ENCODE measurements at regions not wholly inside any gene's neighbourhood (a gene's known extent, or its start where the extent isn't known, plus 50 kb on each side); places are given as distances from the start of the nearest gene placed in this dataset.

DNA sequence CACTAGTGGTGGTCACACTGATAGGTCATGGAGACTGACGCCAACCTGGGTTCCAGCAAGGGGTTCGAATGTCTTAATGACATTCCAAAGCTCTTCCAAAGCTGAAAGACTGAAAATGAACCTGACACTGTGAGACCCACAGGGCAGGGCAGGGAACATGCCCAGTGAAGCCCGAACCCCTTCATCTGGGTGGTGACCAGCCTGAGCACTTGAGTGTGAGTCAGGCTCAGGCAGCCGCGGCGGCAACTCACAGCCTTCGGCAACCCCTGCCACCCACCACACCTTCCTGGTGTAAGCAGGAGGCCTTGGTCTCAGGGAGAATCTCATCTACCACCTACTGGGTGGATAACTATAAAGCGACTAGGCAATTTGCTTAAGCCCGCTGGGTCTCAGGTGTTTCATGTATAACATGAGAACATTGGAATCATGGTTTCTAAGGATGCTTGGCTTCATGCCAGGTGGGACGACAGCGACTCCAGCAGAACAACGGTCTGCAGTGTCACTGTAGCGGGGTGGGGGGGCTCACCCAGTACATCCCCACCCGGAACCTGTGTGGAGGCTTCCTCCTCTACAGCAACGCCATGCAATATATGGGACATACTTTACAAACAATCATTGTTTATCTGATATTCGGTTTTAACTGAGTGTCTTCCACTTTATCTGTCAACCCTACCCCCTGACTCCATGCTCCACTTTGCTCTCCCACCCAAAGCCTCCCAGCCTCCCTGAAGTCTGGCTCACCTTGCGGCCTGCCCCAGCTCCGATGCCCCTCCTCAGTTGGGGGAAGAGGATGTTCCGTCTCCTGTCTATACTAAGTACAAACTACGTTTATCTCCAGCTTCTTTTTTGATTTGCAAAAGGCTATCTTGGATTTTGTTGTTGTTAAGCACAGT lies 125.0 kb upstream of the MEF2A start:
- H3K27ac ChIP-seq = no peak overlapping the region
- no peak for DNase-seq (ENCODE audit: low spot score)
- 76% methylated on average over 20 of the region's 20 CpGs for WGBS
- intact Hi-C loops (cut with DNase I) = no loop called here
- no peaks in the 10 kb centered on the region for H3K9me3 ChIP-seq
- H3K36me3 ChIP-seq = no peaks in the 10 kb centered on the region
- H3K4me1 ChIP-seq (replicated peaks) = no peaks in the 10 kb centered on the region
- no peak overlapping the region for H3K4me3 ChIP-seq
- no peaks in the 10 kb centered on the region for H3K27me3 ChIP-seq (replicated peaks; ENCODE audit: insufficient read depth)
- TF ChIP-seq, protein P1, sequence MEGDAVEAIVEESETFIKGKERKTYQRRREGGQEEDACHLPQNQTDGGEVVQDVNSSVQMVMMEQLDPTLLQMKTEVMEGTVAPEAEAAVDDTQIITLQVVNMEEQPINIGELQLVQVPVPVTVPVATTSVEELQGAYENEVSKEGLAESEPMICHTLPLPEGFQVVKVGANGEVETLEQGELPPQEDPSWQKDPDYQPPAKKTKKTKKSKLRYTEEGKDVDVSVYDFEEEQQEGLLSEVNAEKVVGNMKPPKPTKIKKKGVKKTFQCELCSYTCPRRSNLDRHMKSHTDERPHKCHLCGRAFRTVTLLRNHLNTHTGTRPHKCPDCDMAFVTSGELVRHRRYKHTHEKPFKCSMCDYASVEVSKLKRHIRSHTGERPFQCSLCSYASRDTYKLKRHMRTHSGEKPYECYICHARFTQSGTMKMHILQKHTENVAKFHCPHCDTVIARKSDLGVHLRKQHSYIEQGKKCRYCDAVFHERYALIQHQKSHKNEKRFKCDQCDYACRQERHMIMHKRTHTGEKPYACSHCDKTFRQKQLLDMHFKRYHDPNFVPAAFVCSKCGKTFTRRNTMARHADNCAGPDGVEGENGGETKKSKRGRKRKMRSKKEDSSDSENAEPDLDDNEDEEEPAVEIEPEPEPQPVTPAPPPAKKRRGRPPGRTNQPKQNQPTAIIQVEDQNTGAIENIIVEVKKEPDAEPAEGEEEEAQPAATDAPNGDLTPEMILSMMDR (IDR thresholded peaks at IDR 0.05) = no peak
- TF ChIP-seq POLR2A (IDR thresholded peaks at IDR 0.05) (no peak), POLR2AphosphoS5 (IDR thresholded peaks at IDR 0.05) (no peak)

DNA sequence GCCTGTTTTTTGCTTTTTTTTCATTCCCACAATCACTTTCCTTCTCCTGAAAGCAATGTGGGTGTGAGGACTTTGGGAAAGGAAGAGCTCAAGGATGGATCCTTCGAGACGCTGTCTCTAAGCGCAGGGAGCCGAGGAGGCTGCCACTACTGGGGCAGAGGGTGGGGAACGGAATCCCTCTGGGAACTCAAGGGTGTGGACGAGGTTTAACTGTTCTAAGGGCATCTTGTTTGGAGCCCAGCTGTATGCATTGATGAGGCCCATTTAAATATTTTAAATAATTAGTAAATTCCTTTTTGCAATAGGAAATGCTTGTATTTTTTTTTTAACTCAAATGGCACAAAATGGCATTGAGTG lies 124.4 kb upstream of the MEF2A start:
- 88% methylated on average over 6 of the region's 6 CpGs for WGBS
- Histone ChIP-seq H3K27ac (no peak overlapping the region), H3K36me3 (no peaks in the 10 kb centered on the region), H3K4me3 (no peak overlapping the region), H3K4me1 (replicated peaks) (no peaks in the 10 kb centered on the region), H3K27me3 (replicated peaks; ENCODE audit: insufficient read depth) (no peaks in the 10 kb centered on the region), H3K9me3 (no peaks in the 10 kb centered on the region)
- TF ChIP-seq POLR2AphosphoS5 (IDR thresholded peaks at IDR 0.05) = no peak
- no peak for TF ChIP-seq POLR2A (IDR thresholded peaks at IDR 0.05)
- TF ChIP-seq, protein P1 (IDR thresholded peaks at IDR 0.05) = no peak
- intact Hi-C loops (cut with DNase I) = no loop called here
- no peak for DNase-seq (ENCODE audit: low spot score)

DNA sequence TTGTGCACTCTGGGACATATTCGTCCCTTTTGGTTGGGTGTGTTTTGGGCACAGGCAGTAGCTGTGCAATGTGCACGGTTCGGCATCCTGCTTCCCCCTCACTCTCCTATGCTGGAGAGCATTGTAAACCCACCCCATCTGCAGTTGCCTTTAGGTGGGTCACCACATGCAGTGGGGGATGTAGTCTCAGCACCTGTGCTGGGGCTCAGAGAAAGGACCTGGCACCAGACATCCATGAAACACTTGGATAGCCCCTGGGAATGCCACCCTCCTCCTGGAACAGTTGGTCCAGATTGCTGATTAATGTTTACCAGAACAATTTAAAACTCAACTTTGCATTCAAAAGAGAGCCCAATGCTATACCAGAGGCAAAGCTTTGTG lies 123.9 kb upstream of the MEF2A start:
- intact Hi-C loops (cut with DNase I) = no loop called here
- TF ChIP-seq, protein P1 (IDR thresholded peaks at IDR 0.05) = no peak
- TF ChIP-seq POLR2A (IDR thresholded peaks at IDR 0.05) (no peak), POLR2AphosphoS5 (IDR thresholded peaks at IDR 0.05) (no peak)
- 64% methylated on average over 3 of the region's 3 CpGs for WGBS
- Histone ChIP-seq H3K4me3 (no peak overlapping the region), H3K27ac (no peak overlapping the region), H3K4me1 (replicated peaks) (no peaks in the 10 kb centered on the region), H3K9me3 (no peaks in the 10 kb centered on the region), H3K36me3 (no peaks in the 10 kb centered on the region), H3K27me3 (replicated peaks; ENCODE audit: insufficient read depth) (no peaks in the 10 kb centered on the region)
- no peak for DNase-seq (ENCODE audit: low spot score)

DNA sequence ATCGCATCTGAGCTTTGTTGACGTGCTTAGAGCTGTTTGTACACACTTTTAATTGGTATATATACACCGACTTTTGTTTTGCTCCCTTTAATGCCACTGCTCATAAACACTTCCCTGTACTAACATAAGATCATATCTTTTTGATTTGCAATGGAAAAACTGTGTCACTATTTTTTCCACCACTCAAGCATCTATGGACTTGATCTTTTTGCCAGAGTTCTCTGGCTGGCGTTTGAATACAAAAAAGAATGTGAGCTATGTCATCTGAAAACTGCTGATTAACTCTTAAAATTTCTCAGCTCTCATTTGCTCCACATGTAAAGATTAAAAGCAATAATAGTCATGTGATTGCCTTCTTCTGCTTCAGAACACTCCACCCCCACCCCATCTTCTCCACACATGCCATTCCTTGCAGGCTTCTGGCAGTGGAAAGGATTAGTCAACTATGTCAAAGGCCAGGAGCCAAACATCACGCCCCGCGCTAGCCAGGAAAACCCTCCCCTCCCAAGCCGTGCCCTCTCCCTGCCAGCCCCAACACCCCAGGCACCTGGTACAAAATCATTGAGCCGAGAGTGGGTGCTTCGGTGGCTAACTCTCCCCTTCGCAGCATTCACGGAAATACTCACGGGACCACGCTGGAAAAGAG lies 123.4 kb upstream of the MEF2A start:
- Histone ChIP-seq H3K4me1 (replicated peaks) (no peaks in the 10 kb centered on the region), H3K27me3 (replicated peaks; ENCODE audit: insufficient read depth) (no peaks in the 10 kb centered on the region), H3K36me3 (no peaks in the 10 kb centered on the region), H3K4me3 (no peak overlapping the region), H3K27ac (no peak overlapping the region), H3K9me3 (no peaks in the 10 kb centered on the region)
- peak; percentile 21 for DNase-seq (ENCODE audit: low spot score)
- TF ChIP-seq POLR2AphosphoS5 (IDR thresholded peaks at IDR 0.05) (peak; percentile 28), POLR2A (IDR thresholded peaks at IDR 0.05) (no peak)
- TF ChIP-seq, protein P1 (IDR thresholded peaks at IDR 0.05) = no peak
- 24% methylated on average over 14 of the region's 14 CpGs for WGBS
- intact Hi-C loops (cut with DNase I) = no loop called here
